Keratinocyte (primary cell): ENCODE measurements at regions not wholly inside any gene's neighbourhood (a gene's known extent, or its start where the extent isn't known, plus 50 kb on each side); places are given as distances from the start of the nearest gene placed in this dataset.

Experiments used
- DNase-seq: peaks from one replicate; pipeline ENCODE4 v3.0.0-alpha.2; 2011; ENCODE audit warnings: low read depth, missing footprints, low spot score
- FAIRE-seq: peaks from 2 replicates; lab custom pipeline; 2011; peaks lifted over from hg19 to GRCh38; lab: Jason Lieb, UNC
- H2AFZ ChIP-seq: 2 replicates; pipeline ENCODE4 v1.6.0; 2012; ENCODE audit warnings: low read length, control low read depth, inconsistent platforms; ENCODE audit not compliant: control insufficient read depth
- H3K27ac ChIP-seq: 2 replicates; pipeline ENCODE4 v1.5.1; 2011; ENCODE audit warnings: low read length; ENCODE audit not compliant: control insufficient read depth, insufficient read depth
- H3K27me3 ChIP-seq: 3 replicates; pipeline ENCODE4 v1.6.0; 2011; ENCODE audit warnings: low read length; ENCODE audit not compliant: control insufficient read depth, insufficient read depth; ENCODE audit errors: extremely low read depth
- H3K36me3 ChIP-seq, 2 experiments: 2 replicates in 1 of 2; 3 replicates in 1 of 2; pipeline ENCODE4 v1.5.1; 2011; ENCODE audit warnings: low read length in 2 of 2, mild to moderate bottlenecking in 1 of 2; ENCODE audit not compliant: control insufficient read depth in 2 of 2, insufficient read depth in 2 of 2; ENCODE audit errors: extremely low read depth in 1 of 2
- H3K4me1 ChIP-seq: 3 replicates; pipeline ENCODE4 v1.5.1; 2011; ENCODE audit warnings: low read length; ENCODE audit not compliant: control insufficient read depth, insufficient read depth; ENCODE audit errors: extremely low read depth
- H3K4me2 ChIP-seq: 3 replicates; pipeline ENCODE4 v1.6.0; 2011; ENCODE audit warnings: low read depth, low read length; ENCODE audit not compliant: control insufficient read depth, insufficient read depth; ENCODE audit errors: extremely low read depth
- H3K4me3 ChIP-seq, 3 experiments: fragments of 200-600 bp in 1 of 3; sonication (generic) in 1 of 3; 2 replicates in 2 of 3; 3 replicates in 1 of 3; pipeline ENCODE4 v1.5.1; 2011 to 2016; ENCODE audit warnings: low read length in 3 of 3, mild to moderate bottlenecking in 3 of 3, control low read depth in 2 of 3, inconsistent platforms in 1 of 3, low read depth in 1 of 3, mixed read lengths in 1 of 3, mixed run types in 1 of 3, moderate library complexity in 1 of 3; ENCODE audit not compliant: control insufficient read depth in 2 of 3, insufficient read depth in 2 of 3; ENCODE audit errors: extremely low read depth in 1 of 3
- H3K79me2 ChIP-seq: 2 replicates; pipeline ENCODE4 v1.6.0; 2012; ENCODE audit warnings: low read length; ENCODE audit not compliant: control insufficient read depth, insufficient read depth
- H3K9ac ChIP-seq: 3 replicates; pipeline ENCODE4 v1.6.0; 2011; ENCODE audit warnings: low read length; ENCODE audit not compliant: control insufficient read depth, insufficient read depth; ENCODE audit errors: extremely low read depth
- H3K9me1 ChIP-seq: 3 replicates; pipeline ENCODE4 v1.6.0; 2011; ENCODE audit warnings: low read length; ENCODE audit not compliant: control insufficient read depth, insufficient read depth; ENCODE audit errors: extremely low read depth
- H3K9me3 ChIP-seq: 2 replicates; pipeline ENCODE4 v1.5.1; 2012; ENCODE audit warnings: low read depth, low read length; ENCODE audit not compliant: control insufficient read depth
- H4K20me1 ChIP-seq: 3 replicates; pipeline ENCODE4 v1.6.0; 2011; ENCODE audit warnings: low read length; ENCODE audit not compliant: control insufficient read depth, insufficient read depth; ENCODE audit errors: extremely low read depth
- CTCF ChIP-seq, 3 experiments: IDR thresholded peaks in 1 of 3; conservative IDR thresholded peaks in 1 of 3; optimal IDR thresholded peaks in 1 of 3; 2 replicates in 2 of 3; 3 replicates in 1 of 3; pipeline versions ENCODE3 to v1.5.1; 2011; ENCODE audit warnings: low read length in 3 of 3, mild to moderate bottlenecking in 3 of 3, moderate library complexity in 2 of 3, control low read depth in 1 of 3, inconsistent platforms in 1 of 3; ENCODE audit not compliant: insufficient read depth in 2 of 3; ENCODE audit errors: extremely low read depth in 1 of 3
- EZH2 ChIP-seq: IDR thresholded peaks from one replicate; pipeline ENCODE4 v1.6.1; 2012; ENCODE audit warnings: inconsistent platforms, mild to moderate bottlenecking, low read length, moderate library complexity
- dilution Hi-C: fragments of 300-500 bp; cut with MboI; formaldehyde crosslinking; loops from one replicate; pipeline ENCODE4 v1.7.0; 2020; ENCODE audit warnings: low sequenced_read_pairs; ENCODE audit not compliant: extremely low pct_ligation_motif_present

GRCh38 chr1:10951961-10952360, 60.5 kb upstream of the TARDBP start:
- no peak overlapping the region for H3K4me2 ChIP-seq
- dilution Hi-C loops, result no loop called here
- no peak overlapping the region for H3K27ac ChIP-seq
- H2AFZ ChIP-seq, result no peak overlapping the region
- H3K79me2 ChIP-seq, result no peaks in the 10 kb centered on the region
- no peak for TF ChIP-seq EZH2
- TF ChIP-seq CTCF (optimal IDR thresholded peaks at IDR 0.05 in 1 of 3, IDR thresholded peaks at IDR 0.05 in 1 of 3, conservative IDR thresholded peaks at IDR 0.05 in 1 of 3; ENCODE audit: extremely low read depth in 1 of 3, insufficient read depth in 2 of 3, low read length in 3 of 3), result no peak
- H3K9me3 ChIP-seq, result peaks cover 5% of the 10 kb centered on the region
- H3K4me1 ChIP-seq, result no peaks in the 10 kb centered on the region
- FAIRE-seq (no peak), DNase-seq (no peak)
- H4K20me1 ChIP-seq, result no peaks in the 10 kb centered on the region
- H3K9me1 ChIP-seq, result no peaks in the 10 kb centered on the region
- no peaks in the 10 kb centered on the region for H3K36me3 ChIP-seq
- H3K4me3 ChIP-seq, result no peak overlapping the region
- no peak overlapping the region for H3K9ac ChIP-seq
- peaks cover 10% of the 10 kb centered on the region for H3K27me3 ChIP-seq

GRCh38 chr1:10953505-10954193, 58.8 kb upstream of the TARDBP start:
- dilution Hi-C loops, result no loop called here
- DNase-seq, result no peak
- Histone ChIP-seq H3K4me3 (no peak overlapping the region), H2AFZ (no peak overlapping the region), H4K20me1 (no peaks in the 10 kb centered on the region), H3K9ac (no peak overlapping the region), H3K9me1 (no peaks in the 10 kb centered on the region), H3K4me1 (no peaks in the 10 kb centered on the region), H3K27ac (no peak overlapping the region), H3K4me2 (no peak overlapping the region), H3K36me3 (no peaks in the 10 kb centered on the region), H3K9me3 (peaks cover 5% of the 10 kb centered on the region), H3K27me3 (peaks cover 6% of the 10 kb centered on the region), H3K79me2 (no peaks in the 10 kb centered on the region)
- TF ChIP-seq EZH2 (no peak), CTCF (optimal IDR thresholded peaks at IDR 0.05 in 1 of 3, IDR thresholded peaks at IDR 0.05 in 1 of 3, conservative IDR thresholded peaks at IDR 0.05 in 1 of 3; ENCODE audit: extremely low read depth in 1 of 3, insufficient read depth in 2 of 3, low read length in 3 of 3) (no peak)
- FAIRE-seq, result no peak
